ENCODE measurements at regions not wholly inside any gene's neighbourhood (a gene's known extent, or its start where the extent isn't known, plus 50 kb on each side); places are given as distances from the start of the nearest gene placed in this dataset.

- TF ChIP-seq FOXO4 (CRISPR knock-in tag; conservative IDR thresholded peaks at IDR 0.05) = no peak
- TF ChIP-seq ZNF30 (CRISPR knock-in tag; IDR thresholded peaks at IDR 0.05) = no peak
- TF ChIP-seq ELF3 (CRISPR knock-in tag; IDR thresholded peaks at IDR 0.05) = peak; percentile 52
- TF ChIP-seq HINFP (CRISPR knock-in tag; IDR thresholded peaks at IDR 0.05; ENCODE audit: low read depth) = no peak
- no peak for TF ChIP-seq ZNF333 (CRISPR knock-in tag; IDR thresholded peaks at IDR 0.05; ENCODE audit: borderline replicate concordance)
- TF ChIP-seq ZNF580 (CRISPR knock-in tag; IDR thresholded peaks at IDR 0.05; ENCODE audit: borderline replicate concordance, low read depth) = no peak
- no peak for TF ChIP-seq PHF21A (CRISPR knock-in tag; IDR thresholded peaks at IDR 0.05)
- TF ChIP-seq SNAI1 (CRISPR knock-in tag; IDR thresholded peaks at IDR 0.05; ENCODE audit: borderline replicate concordance) = no peak
- TF ChIP-seq KDM6A (CRISPR knock-in tag; IDR thresholded peaks at IDR 0.05; ENCODE audit: low read depth) = no peak
- no peak for TF ChIP-seq GRHL1 (CRISPR knock-in tag; conservative IDR thresholded peaks at IDR 0.05)
- no peak for TF ChIP-seq MIER2 (CRISPR knock-in tag; IDR thresholded peaks at IDR 0.05)
- TF ChIP-seq ZNF841 (CRISPR knock-in tag; IDR thresholded peaks at IDR 0.05; ENCODE audit: borderline replicate concordance) = no peak
- TF ChIP-seq KDM1A (CRISPR knock-in tag; IDR thresholded peaks at IDR 0.05) = no peak
- no peak for TF ChIP-seq ZNF343 (CRISPR knock-in tag; IDR thresholded peaks at IDR 0.05)
- no peak for TF ChIP-seq ZNF124 (CRISPR knock-in tag; IDR thresholded peaks at IDR 0.05)
- TF ChIP-seq SMAD9 (CRISPR knock-in tag; IDR thresholded peaks at IDR 0.05) = no peak
- TF ChIP-seq ZNF546 (CRISPR knock-in tag; conservative IDR thresholded peaks at IDR 0.05) = no peak
- TF ChIP-seq CBX2 (IDR thresholded peaks at IDR 0.05; ENCODE audit: low read depth, low read length) = no peak
- TF ChIP-seq CBX2 (CRISPR knock-in tag; IDR thresholded peaks at IDR 0.05; ENCODE audit: low read depth) = no peak
- TF ChIP-seq ATF3 (CRISPR knock-in tag; IDR thresholded peaks at IDR 0.05) = no peak
- no peak for TF ChIP-seq ZKSCAN8 (CRISPR knock-in tag; IDR thresholded peaks at IDR 0.05; ENCODE audit: borderline replicate concordance)
- TF ChIP-seq DMTF1 (CRISPR knock-in tag; IDR thresholded peaks at IDR 0.05) = no peak
- TF ChIP-seq SNAPC2 (CRISPR knock-in tag; IDR thresholded peaks at IDR 0.05) = no peak
- no peak for TF ChIP-seq ZNF761 (CRISPR knock-in tag; conservative IDR thresholded peaks at IDR 0.05)
- TF ChIP-seq ATM (IDR thresholded peaks at IDR 0.05; ENCODE audit: borderline replicate concordance) = no peak
Measured at GRCh38 chr20:22452442-22453011, 131.8 kb downstream of the FOXA2 start (continued).

All from HepG2 (cell line).